PC-9 (cell line): ENCODE measurements at regions not wholly inside any gene's neighbourhood (a gene's known extent, or its start where the extent isn't known, plus 50 kb on each side); places are given as distances from the start of the nearest gene placed in this dataset.

ENCODE experiments used
- BruUV-seq: library from RNA; stranded (reverse); fragments of 400-500 nt; replicated peaks from 2 replicates; lab custom pipeline; 2021; lab: Mats Ljungman, UMichigan
- CTCF ChIA-PET: fragments of 300-600 bp; sonication (Branson Sonifier 250); formaldehyde crosslinking; loops from one replicate; lab custom pipeline; 2022; ENCODE audit warnings: antibody characterized with exemption; lab: Charles Lee
- POLR2A ChIA-PET: fragments of 300-600 bp; sonication (Branson Sonifier 250); formaldehyde crosslinking; loops from one replicate; lab custom pipeline; 2022; ENCODE audit warnings: antibody characterized with exemption; ENCODE audit not compliant: unreplicated experiment; lab: Charles Lee
- DNase-seq, 2 experiments: peaks; one replicate each; pipeline versions ENCODE4 v3.0.0 to v3.0.0-alpha.2; 2015 to 2022; ENCODE audit warnings: mixed read lengths in 1 of 2
- H2AFZ ChIP-seq: fragments of 200-600 bp; sonication (generic); 2 replicates; pipeline ENCODE4 v1.8.1; 2017; ENCODE audit warnings: antibody characterized with exemption
- H3F3A ChIP-seq: fragments of 200-600 bp; sonication (generic); 2 replicates; pipeline ENCODE4 v1.8.1; 2017; ENCODE audit warnings: antibody characterized with exemption, mild to moderate bottlenecking, low read depth; ENCODE audit not compliant: insufficient read depth
- H3K27ac ChIP-seq: fragments of 200-600 bp; sonication (generic); 2 replicates; pipeline ENCODE4 v1.6.1; 2016; ENCODE audit warnings: mixed run types
- H3K27me3 ChIP-seq: fragments of 200-600 bp; sonication (generic); 2 replicates; pipeline ENCODE4 v1.6.1; 2016; ENCODE audit warnings: low read depth, mixed run types; ENCODE audit not compliant: insufficient read depth
- H3K36me3 ChIP-seq: fragments of 200-600 bp; sonication (generic); 2 replicates; pipeline ENCODE4 v1.6.1; 2016; ENCODE audit warnings: low read depth, mixed run types
- H3K4me1 ChIP-seq: fragments of 200-600 bp; sonication (generic); replicated peaks from 2 replicates; pipeline ENCODE4 v1.6.1; 2016; ENCODE audit warnings: mixed run types; ENCODE audit not compliant: insufficient read depth
- H3K4me2 ChIP-seq: fragments of 200-600 bp; sonication (generic); 2 replicates; pipeline ENCODE4 v1.6.1; 2017; ENCODE audit warnings: mixed run types
- H3K4me3 ChIP-seq: fragments of 200-600 bp; sonication (generic); 2 replicates; pipeline ENCODE4 v1.6.1; 2016; ENCODE audit warnings: mixed run types
- H3K79me2 ChIP-seq: fragments of 200-600 bp; sonication (generic); 2 replicates; pipeline ENCODE4 v1.6.1; 2017; ENCODE audit warnings: low read depth, mixed run types
- H3K9me2 ChIP-seq: fragments of 200-600 bp; sonication (generic); 2 replicates; pipeline ENCODE4 v1.8.1; 2017; ENCODE audit warnings: mild to moderate bottlenecking; ENCODE audit not compliant: insufficient read depth
- H3K9me3 ChIP-seq: fragments of 200-600 bp; sonication (generic); 2 replicates; pipeline ENCODE4 v1.8.1; 2016; ENCODE audit warnings: low read depth; ENCODE audit not compliant: insufficient read depth
- H4K20me1 ChIP-seq: fragments of 200-600 bp; sonication (generic); 2 replicates; pipeline ENCODE4 v1.8.1; 2017; ENCODE audit not compliant: insufficient read depth
- EZH2 ChIP-seq: fragments of 200-600 bp; sonication (generic); IDR thresholded peaks from 2 replicates; pipeline ENCODE4 v1.8.0; 2017; ENCODE audit warnings: antibody characterized with exemption, low read depth
- intact Hi-C: fragments of 100-400 bp; cut with micrococcal nuclease; formaldehyde crosslinking; loops from one replicate; pipeline ENCODE4 v1.10.0; 2022; ENCODE audit not compliant: unreplicated experiment
- TF ChIP-seq, protein P1 (sequence below): fragments of 200-600 bp; sonication (generic); conservative IDR thresholded peaks from 2 replicates; pipeline ENCODE4 v1.6.1; 2017; ENCODE audit warnings: mixed run types, antibody characterized with exemption, mild to moderate bottlenecking, moderate library complexity

DNA sequence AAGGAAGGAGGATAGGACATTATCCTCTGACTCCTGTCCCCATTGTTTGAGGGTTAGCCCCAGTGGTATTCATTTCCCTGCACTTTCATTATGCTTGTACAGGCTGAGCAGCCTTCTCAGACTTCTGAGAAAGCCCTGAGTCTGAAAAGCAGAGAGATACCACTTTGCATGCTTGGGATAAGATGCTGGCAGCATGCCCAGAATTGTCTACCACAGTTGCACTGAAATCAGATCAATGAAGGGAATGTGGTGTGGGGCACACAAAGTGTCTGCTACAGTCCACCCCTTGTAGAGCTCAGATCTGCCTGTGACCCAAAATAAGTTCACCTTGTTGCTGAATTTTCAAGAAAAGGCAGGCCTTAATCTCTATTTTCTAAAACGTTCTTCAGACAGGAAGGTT lies 160.6 kb downstream of the CCT6B start:
- no peak for DNase-seq
- Histone ChIP-seq H4K20me1 (peaks cover 3% of the 10 kb centered on the region; the same call in 1 of the 2 replicates), H3K79me2 (no peaks in the 10 kb centered on the region), H3K9me2 (no peaks in the 10 kb centered on the region), H3K4me2 (no peak overlapping the region), H3K9me3 (no peaks in the 10 kb centered on the region), H3K27me3 (peaks cover 6% of the 10 kb centered on the region; the same call in 1 of the 2 replicates), H2AFZ (no peak overlapping the region), H3K27ac (no peak overlapping the region), H3K4me3 (no peak overlapping the region), H3K4me1 (no peaks in the 10 kb centered on the region), H3F3A (no peaks in the 10 kb centered on the region), H3K36me3 (no peaks in the 10 kb centered on the region)
- CTCF ChIA-PET: no interaction called here
- no TSS peak for BruUV-seq
- intact Hi-C loops: no loop called here
- TF ChIP-seq, protein P1, sequence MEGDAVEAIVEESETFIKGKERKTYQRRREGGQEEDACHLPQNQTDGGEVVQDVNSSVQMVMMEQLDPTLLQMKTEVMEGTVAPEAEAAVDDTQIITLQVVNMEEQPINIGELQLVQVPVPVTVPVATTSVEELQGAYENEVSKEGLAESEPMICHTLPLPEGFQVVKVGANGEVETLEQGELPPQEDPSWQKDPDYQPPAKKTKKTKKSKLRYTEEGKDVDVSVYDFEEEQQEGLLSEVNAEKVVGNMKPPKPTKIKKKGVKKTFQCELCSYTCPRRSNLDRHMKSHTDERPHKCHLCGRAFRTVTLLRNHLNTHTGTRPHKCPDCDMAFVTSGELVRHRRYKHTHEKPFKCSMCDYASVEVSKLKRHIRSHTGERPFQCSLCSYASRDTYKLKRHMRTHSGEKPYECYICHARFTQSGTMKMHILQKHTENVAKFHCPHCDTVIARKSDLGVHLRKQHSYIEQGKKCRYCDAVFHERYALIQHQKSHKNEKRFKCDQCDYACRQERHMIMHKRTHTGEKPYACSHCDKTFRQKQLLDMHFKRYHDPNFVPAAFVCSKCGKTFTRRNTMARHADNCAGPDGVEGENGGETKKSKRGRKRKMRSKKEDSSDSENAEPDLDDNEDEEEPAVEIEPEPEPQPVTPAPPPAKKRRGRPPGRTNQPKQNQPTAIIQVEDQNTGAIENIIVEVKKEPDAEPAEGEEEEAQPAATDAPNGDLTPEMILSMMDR: no peak
- TF ChIP-seq EZH2: no peak
- POLR2A ChIA-PET: no interaction called here

DNA sequence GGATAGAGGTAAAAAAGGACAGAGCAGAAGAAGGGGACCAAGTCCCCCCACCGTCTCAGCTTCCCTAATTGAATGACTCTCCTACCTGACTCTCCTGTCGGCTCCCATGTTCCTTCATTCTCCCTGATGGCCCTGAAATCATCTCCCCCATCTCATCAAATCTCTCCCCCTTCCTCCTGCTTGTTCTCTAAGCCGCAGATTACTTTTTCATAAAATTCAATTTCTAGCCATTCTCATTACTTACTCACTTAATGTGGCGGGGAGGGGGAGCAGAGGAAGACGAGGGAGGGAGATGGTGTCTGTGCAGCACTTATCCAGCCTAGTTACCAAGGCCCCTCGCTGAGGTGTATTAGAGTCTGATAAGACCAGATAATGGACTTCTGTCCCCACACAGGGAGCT lies 161.5 kb downstream of the CCT6B start:
- no TSS peak for BruUV-seq
- DNase-seq: no peak
- peaks cover 3% of the 10 kb centered on the region; the same call in 1 of the 2 replicates for H4K20me1 ChIP-seq
- no peaks in the 10 kb centered on the region for H3F3A ChIP-seq
- H3K27me3 ChIP-seq: peaks cover 5% of the 10 kb centered on the region; the same call in 1 of the 2 replicates
- H3K4me3 ChIP-seq: no peak overlapping the region
- H3K9me3 ChIP-seq: no peaks in the 10 kb centered on the region
- H3K27ac ChIP-seq: no peak overlapping the region
- TF ChIP-seq EZH2: no peak
- TF ChIP-seq, protein P1: no peak
- intact Hi-C loops: no loop called here
- H3K9me2 ChIP-seq: no peaks in the 10 kb centered on the region
- no peaks in the 10 kb centered on the region for H3K36me3 ChIP-seq
- H3K4me2 ChIP-seq: no peak overlapping the region
- CTCF ChIA-PET: no interaction called here
- H3K4me1 ChIP-seq: no peaks in the 10 kb centered on the region
- H2AFZ ChIP-seq: no peak overlapping the region
- POLR2A ChIA-PET: no interaction called here
- H3K79me2 ChIP-seq: no peaks in the 10 kb centered on the region

DNA sequence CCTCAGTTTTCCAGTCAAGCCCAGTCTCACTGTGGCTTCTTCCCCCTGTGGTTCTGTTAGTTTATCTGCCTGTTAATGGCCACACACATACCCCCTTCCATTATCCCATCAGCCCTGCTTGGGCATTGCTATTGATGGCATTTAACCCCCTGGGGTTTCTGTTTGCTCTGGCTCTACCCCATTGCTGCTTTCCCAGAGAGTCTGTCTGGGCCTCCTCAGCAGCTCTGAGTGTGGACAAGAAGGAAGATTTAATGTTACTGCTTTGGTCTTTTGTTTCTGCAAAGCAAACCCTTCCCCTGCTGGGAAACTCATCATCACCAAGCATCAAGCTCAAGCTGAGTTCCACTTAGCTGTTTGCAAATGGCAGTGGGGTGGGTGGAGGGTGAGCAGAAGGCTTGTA lies 162.7 kb downstream of the CCT6B start:
- ChIA-PET CTCF (no interaction called here), POLR2A (no interaction called here)
- H3K9me2 ChIP-seq: no peaks in the 10 kb centered on the region
- H3K4me3 ChIP-seq: no peak overlapping the region
- H4K20me1 ChIP-seq: peaks cover 3% of the 10 kb centered on the region; the same call in 1 of the 2 replicates
- no peaks in the 10 kb centered on the region for H3F3A ChIP-seq
- H3K4me1 ChIP-seq: no peaks in the 10 kb centered on the region
- no peaks in the 10 kb centered on the region for H3K36me3 ChIP-seq
- H3K4me2 ChIP-seq: no peak overlapping the region
- no peaks in the 10 kb centered on the region for H3K9me3 ChIP-seq
- TF ChIP-seq EZH2: no peak
- TF ChIP-seq, protein P1: no peak
- intact Hi-C loops: no loop called here
- DNase-seq: no peak
- H3K27ac ChIP-seq: no peak overlapping the region
- BruUV-seq: no TSS peak
- no peaks in the 10 kb centered on the region for H3K79me2 ChIP-seq
- peaks cover 15% of the 10 kb centered on the region for H3K27me3 ChIP-seq
- no peak overlapping the region for H2AFZ ChIP-seq
